Liver (tissue), 3 donors: ENCODE measurements at regions not wholly inside any gene's neighbourhood (a gene's known extent, or its start where the extent isn't known, plus 50 kb on each side); places are given as distances from the start of the nearest gene placed in this dataset.

ENCODE experiments used
- EGR1 ChIP-seq, 2 donors: IDR thresholded peaks; 2 replicates each; pipeline ENCODE4 v1.6.1; 2016 to 2018; ENCODE audit warnings: antibody characterized with exemption in 2 of 2, low read depth in 2 of 2
- FOXA1 ChIP-seq: IDR thresholded peaks from 2 replicates; pipeline ENCODE4 v1.6.1; 2016; ENCODE audit warnings: antibody characterized with exemption
- GABPA ChIP-seq, 2 donors: IDR thresholded peaks in 1 of 2; conservative IDR thresholded peaks in 1 of 2; 2 replicates each; pipeline ENCODE4 v1.6.1; 2016; ENCODE audit warnings: antibody characterized with exemption in 2 of 2, mild to moderate bottlenecking in 1 of 2, moderate library complexity in 1 of 2
- JUND ChIP-seq, 2 donors: IDR thresholded peaks; 2 replicates each; pipeline ENCODE4 v1.6.1; 2016; ENCODE audit warnings: antibody characterized with exemption in 2 of 2
- RAD21 ChIP-seq, 2 donors: IDR thresholded peaks; 2 replicates each; pipeline ENCODE4 v1.6.1; 2016; ENCODE audit warnings: antibody characterized with exemption in 2 of 2, mild to moderate bottlenecking in 2 of 2
- SP1 ChIP-seq: IDR thresholded peaks from 2 replicates; pipeline ENCODE4 v1.6.1; 2018; ENCODE audit warnings: antibody characterized with exemption, mild to moderate bottlenecking
- YY1 ChIP-seq: IDR thresholded peaks from 2 replicates; pipeline ENCODE4 v1.6.1; 2016; ENCODE audit warnings: antibody characterized with exemption, mild to moderate bottlenecking
- TF ChIP-seq, protein P1 (sequence below): fragments of 150-350 bp; IDR thresholded peaks from 2 replicates; pipeline ENCODE4 v1.5.1; 2017; ENCODE audit warnings: improper control_type of control experiment, low read depth, low read length; ENCODE audit not compliant: missing input control
- TF ChIP-seq, protein P2 (sequence below): IDR thresholded peaks from 2 replicates; pipeline ENCODE4 v1.6.1; 2016; ENCODE audit warnings: antibody characterized with exemption, mild to moderate bottlenecking
- TF ChIP-seq, protein P3 (sequence below): IDR thresholded peaks from 2 replicates; pipeline ENCODE4 v1.6.1; 2016; ENCODE audit warnings: antibody characterized with exemption
- donor health status: healthy.
- donor health status: healthy.

DNA sequence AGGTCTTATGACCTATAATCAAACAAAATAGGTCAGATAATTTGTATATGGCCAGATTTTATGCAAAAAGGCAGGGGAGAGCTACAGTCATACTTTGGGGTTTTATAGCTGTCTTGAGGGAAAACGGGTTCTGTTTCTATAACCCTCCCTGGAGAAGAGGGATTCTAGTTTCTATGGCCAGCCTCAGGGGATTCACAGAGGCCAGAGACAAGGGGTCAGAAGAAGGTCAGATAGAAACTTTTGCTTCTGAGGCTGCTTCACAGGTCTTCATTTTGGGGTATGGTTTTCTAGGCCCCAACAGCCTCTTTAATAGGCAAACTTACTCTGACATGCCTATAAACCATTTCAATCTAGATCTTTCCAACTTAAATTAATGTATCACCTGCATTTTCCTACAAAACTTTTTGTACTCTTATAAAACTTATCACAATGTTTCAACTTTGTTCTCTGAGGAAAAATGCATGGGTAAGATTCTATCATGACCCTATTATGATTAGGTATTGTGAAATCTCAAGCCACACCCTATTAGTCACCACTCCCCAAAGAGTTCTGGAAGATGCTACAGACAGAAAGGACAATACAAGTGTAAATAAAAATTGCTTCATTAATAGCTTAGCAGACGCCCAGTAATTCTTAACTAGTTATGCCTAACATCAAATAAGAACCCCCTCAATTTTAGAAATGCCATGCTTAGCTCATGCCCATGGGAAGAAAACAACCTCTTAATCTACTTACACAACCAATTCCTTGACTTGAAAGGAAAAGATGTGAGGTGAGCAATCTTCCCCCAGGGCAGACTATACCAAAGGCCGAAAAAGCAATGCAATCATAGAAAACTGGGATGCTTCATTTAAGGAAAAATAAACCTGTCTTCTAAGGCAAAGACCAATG lies 396.6 kb downstream of the TLR4 start:
- TF ChIP-seq, protein P1, sequence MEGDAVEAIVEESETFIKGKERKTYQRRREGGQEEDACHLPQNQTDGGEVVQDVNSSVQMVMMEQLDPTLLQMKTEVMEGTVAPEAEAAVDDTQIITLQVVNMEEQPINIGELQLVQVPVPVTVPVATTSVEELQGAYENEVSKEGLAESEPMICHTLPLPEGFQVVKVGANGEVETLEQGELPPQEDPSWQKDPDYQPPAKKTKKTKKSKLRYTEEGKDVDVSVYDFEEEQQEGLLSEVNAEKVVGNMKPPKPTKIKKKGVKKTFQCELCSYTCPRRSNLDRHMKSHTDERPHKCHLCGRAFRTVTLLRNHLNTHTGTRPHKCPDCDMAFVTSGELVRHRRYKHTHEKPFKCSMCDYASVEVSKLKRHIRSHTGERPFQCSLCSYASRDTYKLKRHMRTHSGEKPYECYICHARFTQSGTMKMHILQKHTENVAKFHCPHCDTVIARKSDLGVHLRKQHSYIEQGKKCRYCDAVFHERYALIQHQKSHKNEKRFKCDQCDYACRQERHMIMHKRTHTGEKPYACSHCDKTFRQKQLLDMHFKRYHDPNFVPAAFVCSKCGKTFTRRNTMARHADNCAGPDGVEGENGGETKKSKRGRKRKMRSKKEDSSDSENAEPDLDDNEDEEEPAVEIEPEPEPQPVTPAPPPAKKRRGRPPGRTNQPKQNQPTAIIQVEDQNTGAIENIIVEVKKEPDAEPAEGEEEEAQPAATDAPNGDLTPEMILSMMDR, result no peak
- TF ChIP-seq RAD21 (IDR thresholded peaks at IDR 0.05), result no peak
- no peak for TF ChIP-seq SP1
- TF ChIP-seq, protein P2, sequence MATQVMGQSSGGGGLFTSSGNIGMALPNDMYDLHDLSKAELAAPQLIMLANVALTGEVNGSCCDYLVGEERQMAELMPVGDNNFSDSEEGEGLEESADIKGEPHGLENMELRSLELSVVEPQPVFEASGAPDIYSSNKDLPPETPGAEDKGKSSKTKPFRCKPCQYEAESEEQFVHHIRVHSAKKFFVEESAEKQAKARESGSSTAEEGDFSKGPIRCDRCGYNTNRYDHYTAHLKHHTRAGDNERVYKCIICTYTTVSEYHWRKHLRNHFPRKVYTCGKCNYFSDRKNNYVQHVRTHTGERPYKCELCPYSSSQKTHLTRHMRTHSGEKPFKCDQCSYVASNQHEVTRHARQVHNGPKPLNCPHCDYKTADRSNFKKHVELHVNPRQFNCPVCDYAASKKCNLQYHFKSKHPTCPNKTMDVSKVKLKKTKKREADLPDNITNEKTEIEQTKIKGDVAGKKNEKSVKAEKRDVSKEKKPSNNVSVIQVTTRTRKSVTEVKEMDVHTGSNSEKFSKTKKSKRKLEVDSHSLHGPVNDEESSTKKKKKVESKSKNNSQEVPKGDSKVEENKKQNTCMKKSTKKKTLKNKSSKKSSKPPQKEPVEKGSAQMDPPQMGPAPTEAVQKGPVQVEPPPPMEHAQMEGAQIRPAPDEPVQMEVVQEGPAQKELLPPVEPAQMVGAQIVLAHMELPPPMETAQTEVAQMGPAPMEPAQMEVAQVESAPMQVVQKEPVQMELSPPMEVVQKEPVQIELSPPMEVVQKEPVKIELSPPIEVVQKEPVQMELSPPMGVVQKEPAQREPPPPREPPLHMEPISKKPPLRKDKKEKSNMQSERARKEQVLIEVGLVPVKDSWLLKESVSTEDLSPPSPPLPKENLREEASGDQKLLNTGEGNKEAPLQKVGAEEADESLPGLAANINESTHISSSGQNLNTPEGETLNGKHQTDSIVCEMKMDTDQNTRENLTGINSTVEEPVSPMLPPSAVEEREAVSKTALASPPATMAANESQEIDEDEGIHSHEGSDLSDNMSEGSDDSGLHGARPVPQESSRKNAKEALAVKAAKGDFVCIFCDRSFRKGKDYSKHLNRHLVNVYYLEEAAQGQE, result no peak
- no peak for TF ChIP-seq JUND (IDR thresholded peaks at IDR 0.05)
- TF ChIP-seq, protein P3, sequence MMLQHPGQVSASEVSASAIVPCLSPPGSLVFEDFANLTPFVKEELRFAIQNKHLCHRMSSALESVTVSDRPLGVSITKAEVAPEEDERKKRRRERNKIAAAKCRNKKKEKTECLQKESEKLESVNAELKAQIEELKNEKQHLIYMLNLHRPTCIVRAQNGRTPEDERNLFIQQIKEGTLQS, result no peak
- TF ChIP-seq EGR1 (IDR thresholded peaks at IDR 0.05; ENCODE audit: low read depth in 2 of 2), result no peak
- no peak for TF ChIP-seq GABPA (IDR thresholded peaks at IDR 0.05 in 1 of 2, conservative IDR thresholded peaks at IDR 0.05 in 1 of 2)
- no peak for TF ChIP-seq YY1
- TF ChIP-seq FOXA1, result no peak
